ENCODE measurements at regions not wholly inside any gene's neighbourhood (a gene's known extent, or its start where the extent isn't known, plus 50 kb on each side); places are given as distances from the start of the nearest gene placed in this dataset.

- DNase-seq (ENCODE audit: low spot score) = no peak
- H3K4me1 ChIP-seq = no peaks in the 10 kb centered on the region
- H3K27ac ChIP-seq = no peak overlapping the region
- H3K4me3 ChIP-seq = no peak overlapping the region
- no peak for TF ChIP-seq CTCF (IDR thresholded peaks at IDR 0.05)
- H3K9me3 ChIP-seq = no peaks in the 10 kb centered on the region
- H3K27me3 ChIP-seq = no peaks in the 10 kb centered on the region
- H3K36me3 ChIP-seq = no peaks in the 10 kb centered on the region
These were observed 302.6 kb downstream of the ACTL7B start for GRCh38 chr9:108553111-108553635.

GRCh38 chr9:108552459-108553040 lies 303.2 kb downstream of the ACTL7B start:
- no peak for DNase-seq (ENCODE audit: low spot score)
- no peak overlapping the region for H3K27ac ChIP-seq
- H3K36me3 ChIP-seq = no peaks in the 10 kb centered on the region
- no peaks in the 10 kb centered on the region for H3K9me3 ChIP-seq
- H3K4me1 ChIP-seq = no peaks in the 10 kb centered on the region
- no peak overlapping the region for H3K4me3 ChIP-seq
- H3K27me3 ChIP-seq = no peaks in the 10 kb centered on the region
- TF ChIP-seq CTCF (IDR thresholded peaks at IDR 0.05) = no peak

GRCh38 chr9:108551030-108551841 lies 304.6 kb downstream of the ACTL7B start:
- Histone ChIP-seq H3K36me3 (no peaks in the 10 kb centered on the region), H3K4me1 (no peaks in the 10 kb centered on the region), H3K4me3 (no peak overlapping the region), H3K27ac (no peak overlapping the region), H3K9me3 (no peaks in the 10 kb centered on the region), H3K27me3 (no peaks in the 10 kb centered on the region)
- no peak for DNase-seq (ENCODE audit: low spot score)
- no peak for TF ChIP-seq CTCF (IDR thresholded peaks at IDR 0.05)

- no peak for TF ChIP-seq CTCF (IDR thresholded peaks at IDR 0.05)
- Histone ChIP-seq H3K36me3 (no peaks in the 10 kb centered on the region), H3K4me1 (no peaks in the 10 kb centered on the region), H3K27me3 (no peaks in the 10 kb centered on the region), H3K27ac (no peak overlapping the region), H3K9me3 (no peaks in the 10 kb centered on the region), H3K4me3 (no peak overlapping the region)
- no peak for DNase-seq (ENCODE audit: low spot score)
These were observed 305.7 kb downstream of the ACTL7B start for GRCh38 chr9:108550106-108550505.

GRCh38 chr9:108549184-108549583 lies 306.6 kb downstream of the ACTL7B start:
- no peaks in the 10 kb centered on the region for H3K27me3 ChIP-seq
- no peaks in the 10 kb centered on the region for H3K9me3 ChIP-seq
- H3K36me3 ChIP-seq = no peaks in the 10 kb centered on the region
- H3K27ac ChIP-seq = no peak overlapping the region
- no peak for DNase-seq (ENCODE audit: low spot score)
- no peaks in the 10 kb centered on the region for H3K4me1 ChIP-seq
- no peak overlapping the region for H3K4me3 ChIP-seq
- no peak for TF ChIP-seq CTCF (IDR thresholded peaks at IDR 0.05)
